ENCODE measurements at regions not wholly inside any gene's neighbourhood (a gene's known extent, or its start where the extent isn't known, plus 50 kb on each side); places are given as distances from the start of the nearest gene placed in this dataset.

DNA sequence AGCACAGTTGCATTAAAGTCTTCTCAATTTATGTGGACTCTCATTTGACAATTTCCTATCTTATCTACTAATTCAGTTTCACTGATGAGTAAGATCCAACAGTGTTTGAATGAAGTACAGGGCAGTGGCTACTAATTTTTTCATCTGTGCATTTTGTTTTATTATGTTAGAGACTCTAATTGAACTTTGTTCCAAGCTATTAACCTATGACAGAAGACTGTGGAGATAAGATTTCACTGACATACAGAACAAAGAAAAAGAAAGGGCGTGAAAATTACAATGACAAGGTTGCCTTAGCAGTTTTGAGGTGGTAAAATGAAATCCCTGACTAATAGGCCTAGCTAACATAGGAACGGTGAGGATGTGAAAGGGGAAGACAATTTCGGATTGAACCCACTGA lies 153.2 kb upstream of the SOX5 start:
- Histone ChIP-seq H3K9ac (ENCODE audit: low read length) (no peak overlapping the region), H2AFZ (ENCODE audit: low read length) (no peak overlapping the region), H4K20me1 (ENCODE audit: insufficient read depth, low read length) (no peaks in the 10 kb centered on the region), H3K9me2 (ENCODE audit: low read depth, low read length) (no peaks in the 10 kb centered on the region), H3K9me3 (ENCODE audit: low read length) (no peaks in the 10 kb centered on the region), H3K4me2 (ENCODE audit: low read length) (no peak overlapping the region), H3K27me3 (ENCODE audit: insufficient read depth, low read length) (no peaks in the 10 kb centered on the region), H3K27ac (ENCODE audit: low read depth, low read length, poor library complexity, severe bottlenecking) (no peak overlapping the region), H3K4me1 (ENCODE audit: insufficient read depth, low read length, severe bottlenecking) (no peaks in the 10 kb centered on the region), H3K36me3 (ENCODE audit: insufficient read depth, low read length) (no peaks in the 10 kb centered on the region), H3F3A (ENCODE audit: insufficient read depth, low read length) (no peaks in the 10 kb centered on the region), H3K4me3 (ENCODE audit: low read depth, low read length, poor library complexity, severe bottlenecking) (no peak overlapping the region), H3K79me2 (ENCODE audit: insufficient read depth, low read length) (no peaks in the 10 kb centered on the region)
- TF ChIP-seq, protein P1, sequence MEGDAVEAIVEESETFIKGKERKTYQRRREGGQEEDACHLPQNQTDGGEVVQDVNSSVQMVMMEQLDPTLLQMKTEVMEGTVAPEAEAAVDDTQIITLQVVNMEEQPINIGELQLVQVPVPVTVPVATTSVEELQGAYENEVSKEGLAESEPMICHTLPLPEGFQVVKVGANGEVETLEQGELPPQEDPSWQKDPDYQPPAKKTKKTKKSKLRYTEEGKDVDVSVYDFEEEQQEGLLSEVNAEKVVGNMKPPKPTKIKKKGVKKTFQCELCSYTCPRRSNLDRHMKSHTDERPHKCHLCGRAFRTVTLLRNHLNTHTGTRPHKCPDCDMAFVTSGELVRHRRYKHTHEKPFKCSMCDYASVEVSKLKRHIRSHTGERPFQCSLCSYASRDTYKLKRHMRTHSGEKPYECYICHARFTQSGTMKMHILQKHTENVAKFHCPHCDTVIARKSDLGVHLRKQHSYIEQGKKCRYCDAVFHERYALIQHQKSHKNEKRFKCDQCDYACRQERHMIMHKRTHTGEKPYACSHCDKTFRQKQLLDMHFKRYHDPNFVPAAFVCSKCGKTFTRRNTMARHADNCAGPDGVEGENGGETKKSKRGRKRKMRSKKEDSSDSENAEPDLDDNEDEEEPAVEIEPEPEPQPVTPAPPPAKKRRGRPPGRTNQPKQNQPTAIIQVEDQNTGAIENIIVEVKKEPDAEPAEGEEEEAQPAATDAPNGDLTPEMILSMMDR (IDR thresholded peaks at IDR 0.05; ENCODE audit: low read length): no peak
- no peak for TF ChIP-seq EZH2 (IDR thresholded peaks at IDR 0.05; ENCODE audit: borderline replicate concordance, low read length)

DNA sequence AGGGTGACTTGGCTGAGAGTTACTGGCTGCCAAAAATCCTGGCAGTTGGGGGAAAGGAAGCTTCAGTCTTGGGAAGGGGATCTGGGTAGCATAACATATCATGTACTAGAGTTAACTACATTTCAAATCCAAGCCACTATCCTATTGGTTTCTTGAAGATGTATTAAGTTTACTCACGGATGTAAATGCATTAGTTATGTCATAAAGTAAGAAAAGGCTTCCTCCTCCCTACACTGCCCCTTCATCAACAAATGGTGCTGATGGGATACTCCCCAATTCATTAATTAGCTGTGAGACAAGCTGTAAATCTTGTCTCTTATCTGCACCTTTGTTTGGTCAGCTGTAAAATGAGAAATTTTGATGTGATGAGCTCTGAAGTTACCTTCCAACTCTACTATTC lies 150.1 kb upstream of the SOX5 start:
- no peaks in the 10 kb centered on the region for H3K9me2 ChIP-seq (ENCODE audit: low read depth, low read length)
- H3F3A ChIP-seq (ENCODE audit: insufficient read depth, low read length): no peaks in the 10 kb centered on the region
- TF ChIP-seq EZH2 (IDR thresholded peaks at IDR 0.05; ENCODE audit: borderline replicate concordance, low read length): no peak
- TF ChIP-seq, protein P1 (IDR thresholded peaks at IDR 0.05; ENCODE audit: low read length): no peak
- H2AFZ ChIP-seq (ENCODE audit: low read length): no peak overlapping the region
- no peaks in the 10 kb centered on the region for H4K20me1 ChIP-seq (ENCODE audit: insufficient read depth, low read length)
- no peak overlapping the region for H3K9ac ChIP-seq (ENCODE audit: low read length)
- no peak overlapping the region for H3K4me3 ChIP-seq (ENCODE audit: low read depth, low read length, poor library complexity, severe bottlenecking)
- no peaks in the 10 kb centered on the region for H3K79me2 ChIP-seq (ENCODE audit: insufficient read depth, low read length)
- no peak overlapping the region for H3K4me2 ChIP-seq (ENCODE audit: low read length)
- no peaks in the 10 kb centered on the region for H3K4me1 ChIP-seq (ENCODE audit: insufficient read depth, low read length, severe bottlenecking)
- no peaks in the 10 kb centered on the region for H3K27me3 ChIP-seq (ENCODE audit: insufficient read depth, low read length)
- no peaks in the 10 kb centered on the region for H3K36me3 ChIP-seq (ENCODE audit: insufficient read depth, low read length)
- no peaks in the 10 kb centered on the region for H3K9me3 ChIP-seq (ENCODE audit: low read length)
- H3K27ac ChIP-seq (ENCODE audit: low read depth, low read length, poor library complexity, severe bottlenecking): no peak overlapping the region

DNA sequence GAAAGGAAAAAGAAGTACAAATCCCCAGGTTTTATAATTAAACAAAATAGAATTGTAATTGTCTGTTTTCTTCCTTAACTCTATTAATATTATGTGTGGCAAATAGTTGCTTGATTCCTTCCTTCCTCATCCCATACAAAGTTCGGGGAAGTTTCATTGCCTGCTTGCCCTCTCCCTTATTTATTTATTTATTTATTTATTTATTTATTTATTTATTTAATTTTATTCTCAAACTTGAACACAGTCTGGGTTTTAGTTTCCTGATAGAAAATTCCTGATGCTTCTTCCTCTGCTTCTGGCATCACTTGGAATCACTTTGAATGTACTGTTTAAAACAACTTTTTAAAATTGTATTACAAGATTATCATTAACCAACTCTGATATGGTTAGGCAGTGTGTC lies 145.8 kb upstream of the SOX5 start:
- no peak overlapping the region for H3K4me3 ChIP-seq (ENCODE audit: low read depth, low read length, poor library complexity, severe bottlenecking)
- H3K27me3 ChIP-seq (ENCODE audit: insufficient read depth, low read length): no peaks in the 10 kb centered on the region
- TF ChIP-seq EZH2 (IDR thresholded peaks at IDR 0.05; ENCODE audit: borderline replicate concordance, low read length): no peak
- TF ChIP-seq, protein P1 (IDR thresholded peaks at IDR 0.05; ENCODE audit: low read length): no peak
- no peaks in the 10 kb centered on the region for H3K4me1 ChIP-seq (ENCODE audit: insufficient read depth, low read length, severe bottlenecking)
- no peaks in the 10 kb centered on the region for H3F3A ChIP-seq (ENCODE audit: insufficient read depth, low read length)
- H3K9ac ChIP-seq (ENCODE audit: low read length): no peak overlapping the region
- no peak overlapping the region for H3K4me2 ChIP-seq (ENCODE audit: low read length)
- H3K9me2 ChIP-seq (ENCODE audit: low read depth, low read length): no peaks in the 10 kb centered on the region
- H3K27ac ChIP-seq (ENCODE audit: low read depth, low read length, poor library complexity, severe bottlenecking): no peak overlapping the region
- no peaks in the 10 kb centered on the region for H3K36me3 ChIP-seq (ENCODE audit: insufficient read depth, low read length)
- H4K20me1 ChIP-seq (ENCODE audit: insufficient read depth, low read length): no peaks in the 10 kb centered on the region
- H3K79me2 ChIP-seq (ENCODE audit: insufficient read depth, low read length): no peaks in the 10 kb centered on the region
- no peak overlapping the region for H2AFZ ChIP-seq (ENCODE audit: low read length)
- no peaks in the 10 kb centered on the region for H3K9me3 ChIP-seq (ENCODE audit: low read length)
